NB4 (cell line): ENCODE measurements at regions not wholly inside any gene's neighbourhood (a gene's known extent, or its start where the extent isn't known, plus 50 kb on each side); places are given as distances from the start of the nearest gene placed in this dataset.

Experiments used
- POLR2A ChIP-seq: IDR thresholded peaks from 2 replicates; pipeline ENCODE4 v1.6.1; 2011; ENCODE audit warnings: mild to moderate bottlenecking; ENCODE audit not compliant: insufficient read length; ENCODE audit errors: extremely low read depth
- TF ChIP-seq, protein P1 (sequence below): IDR thresholded peaks from one replicate; pipeline ENCODE4 v1.5.1; 2012; ENCODE audit warnings: low read depth, low read length
- TF ChIP-seq, protein P2 (sequence below): IDR thresholded peaks from 2 replicates; pipeline ENCODE4 v1.6.1; 2011; ENCODE audit warnings: low read depth, low read length

DNA sequence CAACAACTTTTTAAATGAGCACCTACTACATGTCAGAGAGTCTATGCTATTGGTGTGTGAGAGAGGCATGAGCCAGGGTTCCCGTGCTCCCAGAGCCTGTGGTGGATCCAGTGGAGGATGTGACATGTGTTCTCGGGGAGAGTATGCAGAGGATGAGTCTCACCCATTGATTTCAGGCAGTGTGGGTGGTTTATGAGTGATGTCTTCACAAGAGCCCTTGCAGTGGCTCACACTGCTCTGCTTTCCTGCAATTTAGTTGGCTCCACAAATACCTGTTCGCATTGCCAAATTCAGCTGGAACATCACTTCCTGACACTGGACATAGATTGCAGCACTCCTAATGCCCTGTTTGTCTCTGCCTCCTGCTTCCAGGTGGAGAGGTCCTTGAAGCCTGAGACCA lies 243.6 kb upstream of the CXCR4 start:
- TF ChIP-seq, protein P1, sequence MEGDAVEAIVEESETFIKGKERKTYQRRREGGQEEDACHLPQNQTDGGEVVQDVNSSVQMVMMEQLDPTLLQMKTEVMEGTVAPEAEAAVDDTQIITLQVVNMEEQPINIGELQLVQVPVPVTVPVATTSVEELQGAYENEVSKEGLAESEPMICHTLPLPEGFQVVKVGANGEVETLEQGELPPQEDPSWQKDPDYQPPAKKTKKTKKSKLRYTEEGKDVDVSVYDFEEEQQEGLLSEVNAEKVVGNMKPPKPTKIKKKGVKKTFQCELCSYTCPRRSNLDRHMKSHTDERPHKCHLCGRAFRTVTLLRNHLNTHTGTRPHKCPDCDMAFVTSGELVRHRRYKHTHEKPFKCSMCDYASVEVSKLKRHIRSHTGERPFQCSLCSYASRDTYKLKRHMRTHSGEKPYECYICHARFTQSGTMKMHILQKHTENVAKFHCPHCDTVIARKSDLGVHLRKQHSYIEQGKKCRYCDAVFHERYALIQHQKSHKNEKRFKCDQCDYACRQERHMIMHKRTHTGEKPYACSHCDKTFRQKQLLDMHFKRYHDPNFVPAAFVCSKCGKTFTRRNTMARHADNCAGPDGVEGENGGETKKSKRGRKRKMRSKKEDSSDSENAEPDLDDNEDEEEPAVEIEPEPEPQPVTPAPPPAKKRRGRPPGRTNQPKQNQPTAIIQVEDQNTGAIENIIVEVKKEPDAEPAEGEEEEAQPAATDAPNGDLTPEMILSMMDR: no peak
- TF ChIP-seq POLR2A: no peak
- TF ChIP-seq, protein P2, sequence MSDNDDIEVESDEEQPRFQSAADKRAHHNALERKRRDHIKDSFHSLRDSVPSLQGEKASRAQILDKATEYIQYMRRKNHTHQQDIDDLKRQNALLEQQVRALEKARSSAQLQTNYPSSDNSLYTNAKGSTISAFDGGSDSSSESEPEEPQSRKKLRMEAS: no peak
